ENCODE measurements at regions not wholly inside any gene's neighbourhood (a gene's known extent, or its start where the extent isn't known, plus 50 kb on each side); places are given as distances from the start of the nearest gene placed in this dataset.

DNA sequence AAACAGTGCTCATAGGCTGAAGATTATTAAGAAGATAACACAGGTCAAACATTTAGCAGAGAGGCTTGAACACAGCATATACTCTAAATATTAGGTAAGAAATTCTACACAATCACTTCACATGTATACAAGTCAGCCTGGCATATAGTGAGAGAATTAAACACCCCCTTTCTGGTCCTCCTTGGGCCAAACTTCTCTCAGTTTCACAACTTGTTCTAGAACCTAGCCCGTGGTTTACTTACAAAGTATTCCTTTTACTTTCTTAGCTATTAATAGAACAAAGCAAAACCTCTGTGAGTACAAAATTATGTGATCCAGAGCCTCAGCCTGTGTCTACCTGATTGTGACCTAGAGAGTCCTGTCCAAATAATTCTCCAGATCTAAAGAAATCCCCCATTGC, 562.8 kb downstream of the TNS1 start:
- no peak overlapping the region for H3K4me2 ChIP-seq
- 0 out of 2 replicates have a peak, but pooled peaks cover 7% of the 10 kb centered on the region for H3K9me3 ChIP-seq (ENCODE audit: insufficient read depth, low read depth)
- no peak overlapping the region for H2AFZ ChIP-seq
- H3K9me2 ChIP-seq (ENCODE audit: insufficient read depth): no peaks in the 10 kb centered on the region
- H3F3A ChIP-seq (ENCODE audit: insufficient read depth, low read depth): no peaks in the 10 kb centered on the region; the same call in 1 of the 2 replicates
- H3K27ac ChIP-seq: no peak overlapping the region
- no peaks in the 10 kb centered on the region for H3K36me3 ChIP-seq (ENCODE audit: low read depth)
- ChIA-PET CTCF (no interaction called here), POLR2A (ENCODE audit: unreplicated experiment) (no interaction called here)
- peaks cover 4% of the 10 kb centered on the region; the same call in 1 of the 2 replicates for H3K4me1 ChIP-seq (replicated peaks; ENCODE audit: insufficient read depth)
- intact Hi-C loops (cut with micrococcal nuclease; ENCODE audit: unreplicated experiment): no loop called here
- H3K4me3 ChIP-seq: no peak overlapping the region
- no peaks in the 10 kb centered on the region for H3K27me3 ChIP-seq (ENCODE audit: insufficient read depth, low read depth)
- H3K79me2 ChIP-seq (ENCODE audit: low read depth): no peaks in the 10 kb centered on the region
- no TSS peak for BruUV-seq (replicated peaks)
- H4K20me1 ChIP-seq (ENCODE audit: insufficient read depth): no peaks in the 10 kb centered on the region
- TF ChIP-seq, protein P1, sequence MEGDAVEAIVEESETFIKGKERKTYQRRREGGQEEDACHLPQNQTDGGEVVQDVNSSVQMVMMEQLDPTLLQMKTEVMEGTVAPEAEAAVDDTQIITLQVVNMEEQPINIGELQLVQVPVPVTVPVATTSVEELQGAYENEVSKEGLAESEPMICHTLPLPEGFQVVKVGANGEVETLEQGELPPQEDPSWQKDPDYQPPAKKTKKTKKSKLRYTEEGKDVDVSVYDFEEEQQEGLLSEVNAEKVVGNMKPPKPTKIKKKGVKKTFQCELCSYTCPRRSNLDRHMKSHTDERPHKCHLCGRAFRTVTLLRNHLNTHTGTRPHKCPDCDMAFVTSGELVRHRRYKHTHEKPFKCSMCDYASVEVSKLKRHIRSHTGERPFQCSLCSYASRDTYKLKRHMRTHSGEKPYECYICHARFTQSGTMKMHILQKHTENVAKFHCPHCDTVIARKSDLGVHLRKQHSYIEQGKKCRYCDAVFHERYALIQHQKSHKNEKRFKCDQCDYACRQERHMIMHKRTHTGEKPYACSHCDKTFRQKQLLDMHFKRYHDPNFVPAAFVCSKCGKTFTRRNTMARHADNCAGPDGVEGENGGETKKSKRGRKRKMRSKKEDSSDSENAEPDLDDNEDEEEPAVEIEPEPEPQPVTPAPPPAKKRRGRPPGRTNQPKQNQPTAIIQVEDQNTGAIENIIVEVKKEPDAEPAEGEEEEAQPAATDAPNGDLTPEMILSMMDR (conservative IDR thresholded peaks at IDR 0.05): no peak
- no peak for TF ChIP-seq EZH2 (IDR thresholded peaks at IDR 0.05; ENCODE audit: low read depth)
- DNase-seq: no peak

DNA sequence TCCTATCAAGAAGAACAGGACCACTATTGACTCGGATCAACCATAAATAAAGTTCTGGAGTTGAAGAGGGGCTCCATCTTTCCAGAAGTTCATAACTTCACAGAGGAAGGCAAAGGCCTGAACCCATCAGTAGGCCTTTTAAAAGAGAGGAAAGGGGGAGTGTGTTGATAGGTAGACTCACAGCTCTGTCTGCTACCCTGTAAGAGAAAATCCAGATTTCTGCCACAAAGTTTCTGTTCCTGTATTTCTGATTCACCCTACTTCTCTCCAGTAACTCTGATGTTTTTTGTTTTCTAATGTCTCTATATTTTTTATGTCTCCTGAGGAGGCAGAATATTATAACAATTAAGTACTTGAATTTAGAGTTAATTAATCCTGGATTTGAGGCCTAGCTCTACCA, 564.0 kb downstream of the TNS1 start:
- intact Hi-C loops (cut with micrococcal nuclease; ENCODE audit: unreplicated experiment): no loop called here
- no peaks in the 10 kb centered on the region; the same call in 1 of the 2 replicates for H3F3A ChIP-seq (ENCODE audit: insufficient read depth, low read depth)
- H2AFZ ChIP-seq: no peak overlapping the region
- H3K9me3 ChIP-seq (ENCODE audit: insufficient read depth, low read depth): 0 out of 2 replicates have a peak, but pooled peaks cover 4% of the 10 kb centered on the region
- H3K36me3 ChIP-seq (ENCODE audit: low read depth): no peaks in the 10 kb centered on the region
- no TSS peak for BruUV-seq (replicated peaks)
- H3K79me2 ChIP-seq (ENCODE audit: low read depth): no peaks in the 10 kb centered on the region
- no peak overlapping the region for H3K27ac ChIP-seq
- ChIA-PET CTCF (no interaction called here), POLR2A (ENCODE audit: unreplicated experiment) (interaction anchor here (0.5 to 0.7 kb wide), 3 partner anchors 42 to 284 kb away, joined by 3 to 14 read pairs (median 3); no protein-coding TSS in a partner anchor)
- H3K9me2 ChIP-seq (ENCODE audit: insufficient read depth): no peaks in the 10 kb centered on the region
- H3K27me3 ChIP-seq (ENCODE audit: insufficient read depth, low read depth): no peaks in the 10 kb centered on the region
- no peak for TF ChIP-seq EZH2 (IDR thresholded peaks at IDR 0.05; ENCODE audit: low read depth)
- TF ChIP-seq, protein P1 (conservative IDR thresholded peaks at IDR 0.05): no peak
- no peak for DNase-seq
- no peak overlapping the region for H3K4me3 ChIP-seq
- H3K4me1 ChIP-seq (replicated peaks; ENCODE audit: insufficient read depth): peaks cover 4% of the 10 kb centered on the region; the same call in 1 of the 2 replicates
- H4K20me1 ChIP-seq (ENCODE audit: insufficient read depth): no peaks in the 10 kb centered on the region
- H3K4me2 ChIP-seq: no peak overlapping the region

DNA sequence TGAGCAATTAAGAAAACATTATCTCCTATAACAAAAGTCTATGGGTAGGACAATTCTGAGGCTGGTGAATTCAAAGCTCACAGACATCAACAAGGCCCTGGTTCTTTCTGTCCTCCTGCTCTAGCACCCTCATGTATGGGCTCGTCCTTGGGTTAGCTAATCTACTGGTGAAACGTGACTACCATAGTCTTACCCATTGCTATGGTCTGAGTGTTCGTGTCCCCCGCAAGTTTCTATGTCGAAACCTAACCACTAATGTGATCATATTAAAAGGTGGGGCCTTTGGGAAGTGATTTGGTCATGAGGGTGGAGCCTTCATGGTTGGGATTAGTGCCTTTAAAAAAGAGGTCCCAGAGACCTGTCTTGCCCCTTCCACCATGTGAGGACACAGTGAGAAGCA, 564.7 kb downstream of the TNS1 start:
- Histone ChIP-seq H3K79me2 (ENCODE audit: low read depth) (no peaks in the 10 kb centered on the region), H2AFZ (no peak overlapping the region), H3K9me2 (ENCODE audit: insufficient read depth) (no peaks in the 10 kb centered on the region), H3K4me2 (no peak overlapping the region), H3K9me3 (ENCODE audit: insufficient read depth, low read depth) (0 out of 2 replicates have a peak, but pooled peaks cover under 1% of the 10 kb centered on the region), H3K36me3 (ENCODE audit: low read depth) (no peaks in the 10 kb centered on the region), H3K4me3 (no peak overlapping the region), H3K27me3 (ENCODE audit: insufficient read depth, low read depth) (no peaks in the 10 kb centered on the region), H3K4me1 (replicated peaks; ENCODE audit: insufficient read depth) (peaks cover 4% of the 10 kb centered on the region; the same call in 1 of the 2 replicates), H4K20me1 (ENCODE audit: insufficient read depth) (no peaks in the 10 kb centered on the region), H3K27ac (no peak overlapping the region), H3F3A (ENCODE audit: insufficient read depth, low read depth) (no peaks in the 10 kb centered on the region; the same call in 1 of the 2 replicates)
- ChIA-PET CTCF (no interaction called here), POLR2A (ENCODE audit: unreplicated experiment) (interaction anchor here (0.7 kb wide), 1 partner anchor 43 kb away, joined by 3 read pairs; no protein-coding TSS in a partner anchor)
- no peak for TF ChIP-seq EZH2 (IDR thresholded peaks at IDR 0.05; ENCODE audit: low read depth)
- TF ChIP-seq, protein P1 (conservative IDR thresholded peaks at IDR 0.05): no peak
- intact Hi-C loops (cut with micrococcal nuclease; ENCODE audit: unreplicated experiment): no loop called here
- no peak for DNase-seq
- BruUV-seq (replicated peaks): no TSS peak

Data from PC-9 (cell line).